GM21786 (cell line): ENCODE measurements at regions not wholly inside any gene's neighbourhood (a gene's known extent, or its start where the extent isn't known, plus 50 kb on each side); places are given as distances from the start of the nearest gene placed in this dataset.

Source experiments
- ATAC-seq: cut with Tn5 transposase; IDR thresholded peaks from one replicate; pipeline ENCODE4 v1.9.1; 2021; ENCODE audit not compliant: unreplicated experiment

GRCh38 chr1:79325705-79326104 is 319.2 kb upstream of the ADGRL4 start:
- no peak for ATAC-seq

GRCh38 chr1:79325126-79325525 is 318.6 kb upstream of the ADGRL4 start:
- ATAC-seq = no peak

GRCh38 chr1:79323239-79324025 is 316.9 kb upstream of the ADGRL4 start:
- no peak for ATAC-seq

- no peak for ATAC-seq
Observed at GRCh38 chr1:79322511-79323027, 316.0 kb upstream of the ADGRL4 start.

- no peak for ATAC-seq
Observed at GRCh38 chr1:79312438-79312837, 305.9 kb upstream of the ADGRL4 start.

GRCh38 chr1:79310609-79311008 is 304.1 kb upstream of the ADGRL4 start:
- ATAC-seq = no peak

- no peak for ATAC-seq
Observed at GRCh38 chr1:79304131-79304530, 297.6 kb upstream of the ADGRL4 start.

GRCh38 chr1:79303040-79303439 is 296.5 kb upstream of the ADGRL4 start:
- no peak for ATAC-seq

- ATAC-seq = no peak
Observed at GRCh38 chr1:79302380-79302930, 295.9 kb upstream of the ADGRL4 start.

GRCh38 chr1:79295967-79296366 is 289.4 kb upstream of the ADGRL4 start:
- ATAC-seq = no peak

GRCh38 chr1:79293611-79294010 is 287.1 kb upstream of the ADGRL4 start:
- ATAC-seq = no peak

GRCh38 chr1:79290927-79291474 is 284.5 kb upstream of the ADGRL4 start:
- ATAC-seq = no peak

GRCh38 chr1:79287982-79288381 is 281.5 kb upstream of the ADGRL4 start:
- no peak for ATAC-seq

- ATAC-seq = no peak
Observed at GRCh38 chr1:79285667-79286066, 279.1 kb upstream of the ADGRL4 start.

- ATAC-seq = no peak
Observed at GRCh38 chr1:79283451-79283850, 276.9 kb upstream of the ADGRL4 start.

GRCh38 chr1:79281442-79281841 is 274.9 kb upstream of the ADGRL4 start:
- no peak for ATAC-seq

GRCh38 chr1:79271759-79272158 is 265.2 kb upstream of the ADGRL4 start:
- no peak for ATAC-seq

- no peak for ATAC-seq
Observed at GRCh38 chr1:79264975-79265818, 258.7 kb upstream of the ADGRL4 start.

- no peak for ATAC-seq
Observed at GRCh38 chr1:79264285-79264684, 257.8 kb upstream of the ADGRL4 start.

- no peak for ATAC-seq
Observed at GRCh38 chr1:79262745-79263258, 256.3 kb upstream of the ADGRL4 start.
